H1 (cell line): ENCODE measurements at regions not wholly inside any gene's neighbourhood (a gene's known extent, or its start where the extent isn't known, plus 50 kb on each side); places are given as distances from the start of the nearest gene placed in this dataset.

Experiments used
- ASH2L ChIP-seq: fragments of 200-600, 300-600 bp; sonication (generic); IDR thresholded peaks from one replicate; pipeline ENCODE4 v1.7.1; 2017; ENCODE audit warnings: low read length
- POLR2A ChIP-seq, 2 experiments: IDR thresholded peaks; 1 replicate in 1 of 2; 2 replicates in 1 of 2; pipeline ENCODE4 v1.6.1; 2011; ENCODE audit warnings: low read depth in 2 of 2, low read length in 2 of 2, mild to moderate bottlenecking in 2 of 2; ENCODE audit errors: control extremely low read depth in 1 of 2
- SP1 ChIP-seq: IDR thresholded peaks from 2 replicates; pipeline ENCODE4 v1.6.1; 2011; ENCODE audit warnings: low read depth, low read length
- SP2 ChIP-seq: IDR thresholded peaks from 2 replicates; pipeline ENCODE4 v1.6.1; 2012; ENCODE audit warnings: mild to moderate bottlenecking, low read length, inconsistent platforms
- TAF7 ChIP-seq: optimal IDR thresholded peaks from 2 replicates; pipeline ENCODE3; 2011; ENCODE audit warnings: low read depth, mild to moderate bottlenecking, inconsistent platforms, low read length, moderate library complexity, borderline replicate concordance

- TF ChIP-seq POLR2A (IDR thresholded peaks at IDR 0.05; ENCODE audit: control extremely low read depth in 1 of 2, low read depth in 2 of 2, low read length in 2 of 2) (no peak), SP1 (no peak), ASH2L (no peak), TAF7 (no peak), SP2 (no peak)
Observed at GRCh38 chr2:181397331-181397730, 59.9 kb upstream of the ITGA4 start (continued).
